Forelimb muscle (tissue), 1 donor: ENCODE measurements at regions not wholly inside any gene's neighbourhood (a gene's known extent, or its start where the extent isn't known, plus 50 kb on each side); places are given as distances from the start of the nearest gene placed in this dataset.
A peak's percentile ranks its signal among the peaks of the same experiment; 100 is the strongest.

ENCODE experiments used
- DNase-seq: peaks from one replicate; pipeline ENCODE4 v3.0.0-alpha.2; 2013; ENCODE audit warnings: low read depth

DNA sequence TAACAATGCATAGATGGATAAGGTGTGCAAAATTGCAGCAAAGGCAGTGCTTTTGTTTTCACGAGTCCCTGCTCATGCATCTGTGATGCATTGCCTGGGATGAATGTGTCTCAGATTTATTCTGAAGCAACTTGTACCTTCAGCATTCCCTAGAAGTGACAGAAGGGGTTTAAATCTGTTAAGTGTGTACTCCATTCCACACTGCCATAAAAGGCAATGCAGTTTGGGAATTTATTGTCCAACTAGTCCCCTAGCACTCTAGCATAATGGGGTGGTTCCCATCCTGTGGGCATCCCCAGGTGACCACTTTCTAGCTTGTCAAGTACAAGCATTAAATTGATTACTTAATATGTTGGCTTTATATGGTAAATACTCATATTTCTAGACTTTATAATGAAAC is 306.5 kb upstream of the CBLB start:
- DNase-seq: no peak

DNA sequence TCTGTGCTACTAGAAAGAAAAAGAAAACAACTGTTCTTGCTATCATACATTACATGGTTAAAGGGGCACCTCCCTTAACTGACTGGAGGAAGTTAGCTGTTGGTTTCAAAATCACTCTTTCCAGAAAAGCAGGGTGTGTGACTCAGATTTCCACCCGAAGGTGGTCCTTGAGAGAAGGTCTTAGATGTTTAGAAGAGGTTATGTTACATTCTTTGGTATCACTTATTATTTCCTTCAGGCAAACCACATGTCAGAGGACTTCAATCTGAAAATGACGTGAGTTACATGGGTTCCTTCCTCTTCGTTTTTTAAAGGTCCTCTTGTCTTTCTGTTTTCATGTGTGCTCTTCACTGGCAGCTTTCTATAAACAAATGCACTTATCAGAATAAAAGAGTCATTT is 307.9 kb upstream of the CBLB start:
- DNase-seq: no peak

DNA sequence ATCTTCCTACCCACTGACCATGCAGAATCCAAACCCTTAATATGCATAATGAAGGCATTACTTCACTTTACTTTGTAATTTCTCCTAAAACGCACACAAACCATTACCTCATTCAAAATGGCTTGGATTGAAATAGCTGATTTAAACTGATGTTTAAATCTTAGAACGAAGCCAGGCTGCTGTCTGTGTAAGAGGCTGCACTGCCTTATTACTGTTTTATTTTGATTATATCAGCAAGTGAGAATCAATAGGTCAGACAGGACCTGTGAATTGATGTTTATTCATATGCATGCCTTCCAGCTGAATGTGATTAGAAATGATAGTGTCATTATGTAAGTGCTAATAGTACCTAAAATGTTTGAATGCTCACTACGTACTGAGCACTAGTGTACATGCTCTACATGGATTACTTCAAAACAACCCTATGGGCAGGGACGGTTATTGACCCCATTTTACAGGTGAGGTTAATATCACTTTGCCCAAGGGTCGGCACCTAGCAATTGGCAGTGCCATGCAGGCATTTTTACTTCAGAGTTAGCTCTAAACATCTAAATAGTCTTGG is 314.2 kb upstream of the CBLB start:
- no peak for DNase-seq

DNA sequence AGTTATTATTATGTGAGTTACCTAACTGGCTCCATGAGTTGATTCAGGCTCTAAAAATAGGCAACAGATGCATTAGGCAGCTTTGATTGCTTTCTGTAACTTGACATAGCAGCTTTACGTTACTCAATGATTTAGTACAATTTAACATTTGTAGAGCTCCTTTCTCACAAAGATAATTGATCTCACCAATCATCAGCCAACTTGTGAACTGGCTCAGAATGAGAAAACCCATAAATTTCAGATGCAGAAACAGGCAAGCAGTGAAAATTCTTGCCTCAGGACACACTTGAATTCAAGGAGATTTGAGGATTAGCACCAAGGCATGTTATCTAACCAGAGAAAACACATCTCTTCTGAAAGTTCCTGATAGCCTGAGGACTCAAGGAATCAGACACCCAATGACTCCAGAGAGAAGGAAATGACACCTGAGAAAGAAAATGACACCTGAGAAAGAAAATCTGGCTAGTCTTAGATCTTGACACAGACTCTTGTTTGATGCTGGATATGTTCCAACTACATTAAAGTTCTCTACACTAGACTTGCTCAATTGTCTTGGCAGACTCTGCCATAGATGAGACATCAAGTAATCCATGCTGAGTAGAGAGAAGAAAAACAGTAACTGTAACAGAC is 315.1 kb upstream of the CBLB start:
- DNase-seq: no peak

DNA sequence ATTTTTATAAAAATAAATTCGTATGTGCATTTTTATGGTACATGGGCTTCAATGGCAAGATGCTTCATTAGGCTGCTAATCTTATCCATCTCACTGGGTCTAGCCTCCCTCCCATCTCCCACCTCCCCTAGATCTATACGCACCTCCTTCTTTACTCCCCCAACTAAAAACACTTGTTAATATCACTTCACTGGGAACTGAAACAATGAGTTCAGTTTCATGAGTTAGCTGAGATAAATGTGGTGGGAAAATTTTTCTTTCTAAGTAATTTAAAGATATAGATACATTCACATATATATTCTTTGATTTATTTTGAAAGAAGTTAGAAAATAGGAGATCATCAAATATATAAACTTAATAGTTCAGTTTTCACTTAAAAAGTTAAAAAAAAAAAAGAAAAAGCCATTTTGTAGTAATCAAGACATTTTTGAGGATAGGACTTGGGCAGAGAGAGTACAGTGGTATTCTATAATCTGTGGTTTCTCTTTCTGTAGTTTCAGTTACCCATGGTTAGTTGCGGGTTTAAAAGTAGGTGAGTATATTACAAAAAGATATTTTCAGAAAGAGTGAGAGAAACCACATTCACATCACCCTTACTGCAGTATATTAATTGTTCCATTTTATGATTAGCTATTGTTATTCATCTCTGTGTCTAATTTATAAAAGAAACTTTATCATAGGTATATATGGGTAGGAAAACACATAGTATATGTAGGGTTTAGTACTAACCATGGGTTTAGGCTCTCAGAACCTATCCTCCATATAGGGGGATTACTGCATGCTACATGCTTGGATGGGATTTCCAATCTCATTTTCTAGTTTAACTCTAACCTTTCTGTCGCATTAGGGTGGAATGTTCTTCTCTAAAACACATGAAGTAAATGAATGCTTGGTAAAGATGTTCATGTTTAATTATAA is 316.0 kb upstream of the CBLB start:
- no peak for DNase-seq

GRCh38 chr3:106185949-106186348 is 317.1 kb upstream of the CBLB start:
- no peak for DNase-seq

GRCh38 chr3:106190296-106190695 is 321.5 kb upstream of the CBLB start:
- DNase-seq: no peak

GRCh38 chr3:106191211-106191610 is 322.4 kb upstream of the CBLB start:
- DNase-seq: no peak

- no peak for DNase-seq
Measured at GRCh38 chr3:106191913-106192312, 323.1 kb upstream of the CBLB start.

DNA sequence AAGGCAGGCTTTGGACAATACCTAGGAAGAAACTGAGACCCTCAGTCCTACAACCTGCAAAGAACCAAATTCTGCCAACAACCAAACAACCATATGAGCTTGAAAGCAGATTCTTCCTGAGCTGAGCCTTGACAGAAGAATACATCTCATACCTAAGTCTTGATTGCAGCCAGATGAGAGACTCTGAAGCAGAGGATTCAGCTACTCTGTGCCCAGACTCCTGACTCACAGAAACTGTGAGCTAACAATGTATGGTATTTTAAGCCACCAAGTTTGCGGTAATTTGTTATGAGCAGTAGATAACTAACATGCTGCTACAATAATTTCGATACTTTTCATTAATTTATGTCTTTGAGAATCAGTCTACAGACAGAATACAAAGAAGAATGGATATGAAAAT is 325.1 kb upstream of the CBLB start:
- no peak for DNase-seq

DNA sequence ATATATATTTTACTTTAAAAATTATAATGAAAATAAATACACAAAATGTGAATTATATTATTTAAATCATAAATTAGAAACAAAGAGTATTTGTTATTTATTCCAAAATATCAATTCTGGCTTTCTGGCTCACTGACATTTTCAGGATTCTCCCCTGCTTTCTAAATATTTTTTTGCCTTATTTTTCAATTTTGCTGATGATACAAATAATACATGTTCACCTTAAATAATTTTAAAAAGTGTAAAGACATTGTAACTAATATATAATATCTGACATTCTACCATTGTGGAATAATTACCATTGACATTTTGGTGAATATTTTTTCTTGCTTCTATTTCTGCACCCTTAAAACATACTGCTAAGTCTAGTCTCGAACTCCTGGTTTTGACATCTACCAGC is 325.9 kb upstream of the CBLB start:
- DNase-seq: no peak

- no peak for DNase-seq
Measured at GRCh38 chr3:106197532-106198194, 328.9 kb upstream of the CBLB start.

- DNase-seq: no peak
Measured at GRCh38 chr3:106204160-106204868, 335.5 kb upstream of the CBLB start.

DNA sequence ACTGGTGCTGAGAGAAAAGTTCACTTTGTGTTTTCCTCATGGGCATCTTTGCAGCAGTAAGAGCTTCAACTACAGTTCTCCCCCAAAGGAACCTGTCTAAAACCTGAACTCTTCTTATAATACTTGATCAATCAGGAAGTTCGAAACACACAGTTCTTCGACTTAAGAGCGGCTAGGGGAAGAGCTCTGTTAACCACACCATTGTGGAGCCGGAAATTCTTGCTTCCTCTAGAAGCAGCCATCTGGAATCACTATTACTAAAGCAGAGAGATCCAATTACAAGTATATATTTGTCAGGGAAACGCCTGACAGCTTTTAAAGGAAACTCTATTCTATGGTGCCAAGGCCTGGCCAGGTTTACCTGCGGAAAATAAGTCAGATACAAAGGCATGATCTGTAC is 337.3 kb upstream of the CBLB start:
- DNase-seq: peak; percentile 39

DNA sequence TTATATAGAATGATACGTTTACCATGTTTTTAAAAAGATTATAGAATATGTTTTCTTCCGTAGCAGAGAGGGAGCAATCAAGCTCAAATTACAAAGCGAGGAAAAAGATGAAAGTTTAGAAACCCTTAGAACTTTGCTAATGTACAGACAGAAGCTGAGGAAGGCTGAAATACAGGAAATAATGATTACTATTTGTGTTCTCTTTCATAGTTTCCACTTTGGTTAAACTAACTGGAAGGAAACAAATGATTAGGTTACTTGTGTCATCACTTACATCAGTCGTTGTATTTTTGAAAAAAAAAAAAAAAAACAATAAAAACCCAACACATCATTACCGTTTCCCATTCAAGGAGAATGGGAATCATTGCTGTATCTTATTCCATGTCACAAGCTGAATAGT is 337.8 kb upstream of the CBLB start:
- no peak for DNase-seq

DNA sequence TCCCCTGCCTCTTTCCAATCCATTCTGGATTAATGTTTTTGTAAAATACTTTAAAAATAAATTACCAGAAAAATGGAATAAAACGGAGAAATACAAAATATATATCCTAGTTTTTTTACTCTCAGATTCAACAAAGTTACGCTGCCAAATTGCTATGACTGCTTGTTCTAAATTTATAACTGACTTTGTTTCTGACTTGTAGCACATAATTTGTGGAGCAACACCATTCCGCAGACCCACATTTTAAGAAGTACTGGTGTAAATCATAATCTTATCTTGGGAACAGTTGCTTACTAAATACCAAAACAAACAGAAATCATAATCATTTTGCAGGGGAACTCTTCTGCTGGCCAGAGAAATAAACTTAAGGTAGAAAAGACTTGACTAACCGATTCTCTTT is 339.4 kb upstream of the CBLB start:
- DNase-seq: no peak

DNA sequence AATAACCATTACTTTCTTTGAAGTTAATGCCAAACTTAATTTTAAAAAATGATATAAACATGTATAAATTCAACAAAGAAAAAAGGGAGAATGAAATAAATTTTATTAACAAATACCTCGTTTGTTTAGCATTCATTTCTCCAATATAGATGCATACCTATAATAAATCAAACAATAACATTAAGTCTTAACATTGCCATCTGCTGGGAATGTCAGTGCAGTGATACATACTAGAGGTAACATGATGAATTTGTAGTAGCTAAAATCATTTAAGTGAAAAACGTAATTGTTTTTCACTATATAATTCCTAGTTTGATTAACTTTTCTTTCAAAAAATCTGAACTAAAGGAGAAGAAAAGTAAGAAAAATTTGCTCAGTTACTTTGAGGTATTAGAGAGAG is 340.2 kb upstream of the CBLB start:
- DNase-seq: no peak

DNA sequence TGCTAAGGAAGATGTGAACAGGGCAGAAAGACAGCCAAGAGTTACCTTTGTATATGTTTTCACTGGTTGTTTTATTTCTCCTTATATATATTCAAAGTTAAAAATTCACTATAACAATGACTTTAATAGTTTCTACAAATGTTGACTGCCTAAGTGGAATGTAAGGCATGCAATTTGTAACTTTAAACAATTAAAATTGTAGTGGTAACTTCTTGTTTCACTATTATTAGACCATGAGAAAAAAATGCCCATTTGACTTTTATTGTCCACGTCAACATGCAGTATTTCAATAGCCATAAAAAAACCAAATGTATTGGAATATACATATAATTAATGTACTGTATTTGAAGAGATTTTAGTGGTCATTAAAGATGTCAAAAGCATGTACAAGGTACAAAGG is 340.7 kb upstream of the CBLB start:
- DNase-seq: no peak

GRCh38 chr3:106210923-106211322 is 342.1 kb upstream of the CBLB start:
- DNase-seq: no peak

DNA sequence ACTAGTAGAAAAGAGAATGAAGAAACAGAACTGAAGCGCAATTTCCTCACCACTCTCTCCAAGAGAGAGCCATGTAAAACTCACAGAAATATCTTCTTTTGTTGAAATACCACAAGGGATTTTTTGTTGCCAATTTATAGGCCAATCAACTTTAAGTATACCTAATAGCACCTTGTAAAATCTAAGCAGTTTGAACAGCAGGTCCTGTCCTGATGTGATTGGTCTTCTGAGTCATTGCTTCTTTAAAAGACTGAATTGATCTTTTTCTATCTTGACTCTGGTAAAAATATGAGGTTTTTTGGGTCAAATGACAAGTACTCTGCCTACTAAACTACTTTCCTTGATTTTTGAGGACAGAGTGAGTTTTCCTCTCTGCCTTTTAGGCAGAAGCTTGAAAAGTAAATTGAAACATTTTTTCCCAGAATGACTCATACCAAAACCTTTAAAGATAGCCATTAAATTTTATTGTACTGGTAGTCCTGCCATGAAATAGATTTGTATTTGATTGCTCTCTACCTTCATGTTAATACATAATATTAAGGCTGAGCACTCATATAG is 343.9 kb upstream of the CBLB start:
- no peak for DNase-seq

DNA sequence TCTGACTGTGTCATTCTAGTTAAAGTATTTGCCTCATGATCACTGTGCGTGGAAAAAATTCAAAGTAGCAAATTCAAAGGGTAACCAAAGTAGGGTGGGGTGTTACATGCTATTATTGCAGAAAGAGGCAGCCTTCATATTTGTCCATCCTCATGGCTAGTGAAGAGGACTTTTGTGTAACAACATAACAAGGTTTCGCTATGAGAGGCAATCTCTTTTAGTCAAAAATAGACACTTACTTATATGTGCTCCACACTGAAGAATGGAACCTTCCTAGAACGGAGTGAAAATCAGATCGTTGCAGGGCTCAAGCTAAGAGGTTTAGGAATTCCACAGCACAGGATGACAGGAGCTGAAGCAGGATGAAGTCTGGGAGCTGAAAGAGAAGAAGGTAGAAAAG is 345.1 kb upstream of the CBLB start:
- no peak for DNase-seq

- no peak for DNase-seq
Measured at GRCh38 chr3:106214641-106215040, 345.8 kb upstream of the CBLB start.
